HFF-Myc (cell line): ENCODE measurements at regions not wholly inside any gene's neighbourhood (a gene's known extent, or its start where the extent isn't known, plus 50 kb on each side); places are given as distances from the start of the nearest gene placed in this dataset.

Experiments used
- DNase-seq: peaks from one replicate; pipeline ENCODE4 v3.0.0-alpha.2; 2011; ENCODE audit warnings: low read depth; ENCODE audit errors: extremely low read depth
- H3K4me3 ChIP-seq: replicated peaks from 2 replicates; pipeline ENCODE4 v1.5.1; 2011; ENCODE audit warnings: low read depth, mild to moderate bottlenecking, control low read depth, low read length
- CTCF ChIP-seq: IDR thresholded peaks from 2 replicates; pipeline ENCODE4 v1.5.1; 2012; ENCODE audit warnings: mild to moderate bottlenecking, low read depth, low read length, control low read depth; ENCODE audit errors: missing control alignments

GRCh38 chr15:35649575-35649974, 103.6 kb upstream of the DPH6 start:
- no peak for DNase-seq
- TF ChIP-seq CTCF = no peak
- no peak overlapping the region for H3K4me3 ChIP-seq

GRCh38 chr15:35654332-35654731, 108.4 kb upstream of the DPH6 start:
- no peak for TF ChIP-seq CTCF

GRCh38 chr15:35657679-35658311, 111.8 kb upstream of the DPH6 start:
- H3K4me3 ChIP-seq = no peak overlapping the region
- no peak for TF ChIP-seq CTCF
- no peak for DNase-seq

More at GRCh38 chr15:35654332-35654731, 108.4 kb upstream of the DPH6 start:
- H3K4me3 ChIP-seq = no peak overlapping the region
- no peak for DNase-seq

- no peak for TF ChIP-seq CTCF
- no peak for DNase-seq
- H3K4me3 ChIP-seq = no peak overlapping the region
Measured at GRCh38 chr15:35663956-35664355, 118.0 kb upstream of the DPH6 start.

- no peak for DNase-seq
- H3K4me3 ChIP-seq = no peak overlapping the region
- TF ChIP-seq CTCF = no peak
Measured at GRCh38 chr15:35665896-35666536, 120.1 kb upstream of the DPH6 start.

GRCh38 chr15:35667908-35668307, 121.9 kb upstream of the DPH6 start:
- DNase-seq = no peak
- TF ChIP-seq CTCF = no peak
- H3K4me3 ChIP-seq = no peak overlapping the region
